ENCODE measurements at regions not wholly inside any gene's neighbourhood (a gene's known extent, or its start where the extent isn't known, plus 50 kb on each side); places are given as distances from the start of the nearest gene placed in this dataset.
"Not testable (repeated sequence)": the region's sequence is repeated elsewhere in the genome, so short reads cannot be mapped to it uniquely, and the experiment has no call there.

GRCh38 chr7:136130511-136131303 lies 153.5 kb upstream of the MTPN start:
- no peak for DNase-seq (ENCODE audit: low read depth)

GRCh38 chr7:136128050-136128449 lies 150.9 kb upstream of the MTPN start:
- no peak for DNase-seq (ENCODE audit: low read depth)

- DNase-seq (ENCODE audit: low read depth), result no peak
Observed at GRCh38 chr7:136123352-136123751, 146.2 kb upstream of the MTPN start.

GRCh38 chr7:136122026-136122425 lies 144.9 kb upstream of the MTPN start:
- no peak for DNase-seq (ENCODE audit: low read depth)

GRCh38 chr7:136117539-136117938 lies 140.4 kb upstream of the MTPN start:
- DNase-seq (ENCODE audit: low read depth), result no peak

- DNase-seq (ENCODE audit: low read depth), result no peak
Observed at GRCh38 chr7:136116186-136116585, 139.0 kb upstream of the MTPN start.

- peak; percentile 47 for DNase-seq (ENCODE audit: low read depth)
Observed at GRCh38 chr7:136114966-136115762, 138.0 kb upstream of the MTPN start.

GRCh38 chr7:136114467-136114866 lies 137.3 kb upstream of the MTPN start:
- not testable (repeated sequence) for DNase-seq (ENCODE audit: low read depth)

GRCh38 chr7:136109037-136109436 lies 131.9 kb upstream of the MTPN start:
- not testable (repeated sequence) for DNase-seq (ENCODE audit: low read depth)

- DNase-seq (ENCODE audit: low read depth), result no peak
Observed at GRCh38 chr7:136105191-136105590, 128.0 kb upstream of the MTPN start.

- peak; percentile 40 for DNase-seq (ENCODE audit: low read depth)
Observed at GRCh38 chr7:136104269-136104603, 127.1 kb upstream of the MTPN start.

- DNase-seq (ENCODE audit: low read depth), result no peak
Observed at GRCh38 chr7:136103545-136104268, 126.5 kb upstream of the MTPN start.

- peak; percentile 7 for DNase-seq (ENCODE audit: low read depth)
Observed at GRCh38 chr7:136102881-136103280, 125.7 kb upstream of the MTPN start.

- not testable (repeated sequence) for DNase-seq (ENCODE audit: low read depth)
Observed at GRCh38 chr7:136092714-136093113, 115.6 kb upstream of the MTPN start.

- DNase-seq (ENCODE audit: low read depth), result no peak
Observed at GRCh38 chr7:136087881-136088280, 110.7 kb upstream of the MTPN start.

- DNase-seq (ENCODE audit: low read depth), result peak; percentile 79
Observed at GRCh38 chr7:136086712-136087111, 109.6 kb upstream of the MTPN start.

- DNase-seq (ENCODE audit: low read depth), result no peak
Observed at GRCh38 chr7:136079934-136080333, 102.8 kb upstream of the MTPN start.

GRCh38 chr7:136079478-136079892 lies 102.3 kb upstream of the MTPN start:
- DNase-seq (ENCODE audit: low read depth), result no peak

GRCh38 chr7:136079066-136079465 lies 101.9 kb upstream of the MTPN start:
- no peak for DNase-seq (ENCODE audit: low read depth)

- DNase-seq (ENCODE audit: low read depth), result no peak
Observed at GRCh38 chr7:136078630-136079029, 101.5 kb upstream of the MTPN start.

- DNase-seq (ENCODE audit: low read depth), result no peak
Observed at GRCh38 chr7:136076954-136077353, 99.8 kb upstream of the MTPN start.

- DNase-seq (ENCODE audit: low read depth), result no peak
Observed at GRCh38 chr7:136074843-136075242, 97.7 kb upstream of the MTPN start.
